GM19395 (cell line): ENCODE measurements at regions not wholly inside any gene's neighbourhood (a gene's known extent, or its start where the extent isn't known, plus 50 kb on each side); places are given as distances from the start of the nearest gene placed in this dataset.
"Not testable (repeated sequence)": the region's sequence is repeated elsewhere in the genome, so short reads cannot be mapped to it uniquely, and the experiment has no call there.

Experiments
- ATAC-seq: cut with Tn5 transposase; IDR thresholded peaks from one replicate; pipeline ENCODE4 v1.9.1; 2021; ENCODE audit warnings: mild to moderate bottlenecking, moderate library complexity; ENCODE audit not compliant: unreplicated experiment

DNA sequence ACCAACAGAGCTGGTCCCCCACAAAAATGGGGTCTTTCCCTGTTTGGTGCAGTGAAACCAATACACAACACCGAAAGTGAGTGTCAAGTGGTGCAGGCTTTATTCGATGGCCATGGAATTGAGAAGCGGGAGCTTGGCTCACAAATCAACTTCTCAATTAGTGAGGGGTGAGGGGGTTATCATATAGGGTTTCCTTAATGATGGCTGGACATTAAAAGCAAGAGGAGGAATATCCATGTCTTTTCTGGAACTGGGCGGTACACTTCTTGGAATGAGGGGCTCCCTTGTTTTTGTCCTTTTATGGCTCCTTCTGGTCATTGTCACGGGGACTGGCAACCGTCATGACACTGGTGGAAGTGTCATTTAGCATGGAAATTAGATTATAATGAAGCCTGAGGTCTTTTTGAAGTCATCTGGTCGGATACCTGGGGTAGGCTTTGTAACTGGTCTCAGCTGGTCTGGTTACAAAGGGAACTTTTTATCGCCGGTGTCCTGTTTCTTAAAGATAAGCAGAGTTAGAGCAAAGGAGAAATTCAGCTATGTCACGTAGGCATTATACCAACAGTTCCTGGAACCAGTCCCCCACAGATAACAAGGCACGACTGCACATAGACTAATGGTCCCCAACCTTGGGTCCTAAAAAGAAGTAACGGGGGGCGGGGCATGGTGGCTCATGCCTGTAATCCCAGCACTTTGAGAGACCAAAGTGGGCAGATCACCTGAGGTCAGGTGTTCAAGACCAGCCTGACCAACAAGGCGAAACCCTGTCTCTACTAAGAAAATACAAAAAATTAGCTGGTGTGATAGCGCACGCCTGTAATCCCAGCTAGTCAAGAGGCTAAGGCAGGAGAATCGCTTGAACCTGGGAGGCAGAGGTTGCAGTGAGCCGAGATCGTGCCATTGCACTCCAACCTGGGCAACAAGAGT, 93.5 kb upstream of the NDUFV2 start:
- ATAC-seq: no peak

DNA sequence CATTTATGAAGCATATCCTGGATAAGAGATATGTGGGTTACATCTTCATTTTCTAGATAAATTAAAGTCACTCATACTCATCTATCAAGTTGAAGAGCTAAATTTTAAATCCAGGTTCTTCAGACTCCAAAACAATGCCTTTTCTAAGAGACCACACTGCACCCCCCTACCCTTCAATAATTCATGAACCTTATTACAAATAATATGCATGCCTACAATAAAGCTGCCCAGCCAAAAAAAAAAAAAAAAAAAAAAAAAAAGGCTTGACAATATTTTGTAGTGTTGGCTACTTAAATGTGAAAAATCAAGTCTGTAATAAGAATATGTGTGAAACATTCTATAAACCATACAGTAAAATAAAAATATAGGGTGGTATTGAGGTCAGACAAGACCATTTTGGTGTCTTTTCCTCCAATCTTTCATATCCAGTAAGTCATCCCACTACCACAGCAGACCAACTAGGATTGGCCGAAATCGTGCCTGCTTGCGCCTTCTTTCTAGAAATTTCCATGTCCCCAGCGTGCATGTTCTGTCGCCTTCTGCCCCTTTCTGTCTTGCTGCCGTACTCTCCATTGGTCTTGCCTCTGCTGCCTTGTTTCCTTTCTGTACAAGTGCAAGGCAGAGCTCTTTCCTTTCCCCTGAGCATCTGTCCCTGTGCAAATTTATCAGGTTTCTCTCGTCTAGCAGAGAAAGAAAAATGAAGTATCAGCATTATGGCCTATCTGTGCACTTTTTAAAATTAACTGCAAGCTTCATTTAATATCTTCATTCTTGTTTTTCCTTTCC, 92.6 kb upstream of the NDUFV2 start:
- ATAC-seq: no peak

DNA sequence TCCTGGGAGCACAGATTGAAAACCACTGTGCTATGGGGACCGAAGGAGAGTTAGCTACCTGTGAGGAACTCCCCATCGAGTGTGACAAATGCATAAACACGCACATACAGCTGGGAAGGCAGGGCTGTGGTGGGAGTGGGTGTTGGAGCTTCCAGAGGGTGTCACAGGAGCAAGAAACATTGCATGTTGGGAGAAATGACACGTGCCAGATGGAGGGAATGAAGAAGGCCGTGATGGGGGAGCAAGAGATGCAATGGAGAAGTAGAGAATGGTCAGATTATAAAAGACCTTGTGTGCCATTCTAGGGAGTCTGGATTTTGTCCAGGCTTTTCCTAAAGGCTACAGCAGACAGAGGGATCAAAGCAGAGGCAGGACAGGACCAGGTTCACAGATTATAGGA, 91.1 kb upstream of the NDUFV2 start:
- ATAC-seq: no peak

DNA sequence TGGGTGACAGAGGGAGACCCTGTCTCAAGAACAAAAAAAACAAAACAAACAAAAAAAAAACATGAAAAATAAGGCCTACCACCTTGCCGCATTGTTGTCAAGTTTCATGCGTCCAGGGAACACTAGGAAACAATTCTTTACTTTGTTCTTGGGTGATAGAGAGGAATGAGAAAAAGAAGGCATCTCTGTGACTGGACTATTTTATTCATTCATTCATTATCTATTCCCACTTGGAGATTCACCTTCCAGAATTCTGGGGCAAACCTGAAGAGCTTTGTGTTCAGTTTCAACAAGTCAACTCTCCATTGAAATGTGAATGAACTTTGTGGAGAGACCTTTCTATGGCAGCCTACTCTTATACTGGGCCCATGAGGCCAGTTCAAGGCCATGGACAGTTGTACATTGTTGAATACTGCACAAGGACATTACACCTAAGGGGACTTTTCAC, 88.5 kb upstream of the NDUFV2 start:
- no peak for ATAC-seq

DNA sequence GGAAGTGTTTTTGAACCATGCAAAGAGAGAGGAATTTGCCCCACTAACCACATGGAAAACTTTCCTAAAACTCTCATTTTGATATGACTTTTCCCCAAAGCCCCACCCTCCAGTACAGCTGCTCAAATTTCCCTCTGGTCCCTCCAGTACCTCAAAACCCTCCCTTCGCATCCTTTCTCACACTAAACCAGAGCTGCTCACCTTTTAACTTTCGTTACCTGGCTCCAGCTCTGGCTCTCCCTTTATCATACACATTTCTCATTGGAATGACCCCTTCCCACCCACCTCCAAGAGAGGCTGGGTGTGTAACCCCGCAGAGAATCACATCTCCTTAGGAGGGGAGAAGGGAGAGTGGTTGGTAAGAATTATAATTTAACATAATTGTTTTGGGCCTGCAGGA, 86.8 kb upstream of the NDUFV2 start:
- no peak for ATAC-seq

DNA sequence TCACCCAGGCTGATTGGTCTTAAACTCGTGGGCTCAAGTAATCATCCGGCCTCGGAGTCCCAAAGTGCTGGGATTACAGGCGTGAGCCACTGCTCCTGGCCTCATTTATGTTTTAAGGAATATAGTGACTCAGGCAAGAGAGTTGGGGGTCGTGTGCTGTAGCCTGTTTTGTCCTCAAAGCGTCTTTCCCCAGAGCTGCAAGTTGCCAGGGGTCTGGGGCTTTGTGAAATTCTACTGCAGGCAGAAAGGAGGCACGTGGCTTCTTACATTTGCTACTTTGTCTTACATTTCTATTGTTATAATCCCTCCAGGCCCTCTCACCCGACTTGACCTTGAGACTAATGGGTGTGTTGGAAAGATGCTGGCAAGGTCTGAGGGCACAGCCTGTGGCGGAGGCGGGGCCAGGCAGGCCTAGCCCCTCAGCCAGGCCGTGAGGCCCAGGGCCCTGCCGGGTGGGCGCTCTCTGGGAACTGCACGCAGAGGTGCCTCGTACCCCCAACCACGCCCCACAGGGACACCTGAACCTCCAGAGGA, 85.8 kb upstream of the NDUFV2 start:
- ATAC-seq: peak; percentile 46

DNA sequence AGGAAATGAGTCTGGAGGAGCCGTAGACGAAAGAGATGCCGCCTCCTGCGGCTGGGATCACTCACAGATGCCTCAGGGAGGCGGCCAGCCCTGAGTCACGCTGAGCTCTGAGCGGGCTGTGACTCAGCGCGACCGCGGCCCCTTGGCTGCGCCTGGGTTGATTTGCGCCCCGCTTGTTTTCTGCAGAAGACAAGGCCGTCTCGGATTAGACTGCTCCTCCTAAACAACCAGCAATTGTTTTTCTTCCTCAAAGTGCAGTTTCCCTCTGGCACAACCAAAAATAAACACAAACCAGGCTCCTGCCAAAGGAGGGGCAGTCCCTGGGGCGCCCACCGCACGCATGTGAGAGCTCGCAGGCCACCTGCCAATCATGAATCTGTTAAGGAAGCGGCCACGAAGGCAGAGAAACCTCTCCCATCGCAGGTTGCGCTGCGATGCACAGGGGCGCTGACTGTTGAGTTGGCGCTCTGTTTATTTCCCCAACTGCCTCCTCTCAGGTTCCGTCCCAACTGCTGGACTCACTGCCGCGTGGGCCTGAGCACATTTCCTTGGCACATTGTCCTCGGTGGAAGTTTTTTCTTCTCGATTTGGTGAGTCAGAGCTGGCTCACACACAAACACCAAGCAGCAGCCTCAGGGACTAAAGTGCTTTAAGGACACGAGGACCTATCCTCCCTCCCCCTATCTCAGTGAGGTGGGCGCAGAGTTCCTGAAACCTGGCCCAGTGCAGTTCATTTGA, 85.2 kb upstream of the NDUFV2 start:
- peak; percentile 86 for ATAC-seq

DNA sequence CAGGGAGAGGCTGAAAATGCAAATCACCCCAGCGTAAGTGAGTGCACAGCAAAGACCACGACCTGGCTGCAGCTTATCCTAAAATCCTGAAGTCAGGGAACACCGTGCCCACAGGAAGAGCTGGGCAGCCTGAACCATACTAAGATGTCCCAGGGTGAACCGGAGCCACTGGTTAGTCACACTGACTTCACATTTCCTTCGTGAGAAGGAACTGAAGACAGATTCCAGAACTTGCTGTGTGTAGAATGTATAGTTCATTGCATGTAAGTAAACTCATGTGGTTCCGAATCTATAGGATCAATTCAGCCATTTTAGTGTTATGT, 84.6 kb upstream of the NDUFV2 start:
- ATAC-seq: no peak

DNA sequence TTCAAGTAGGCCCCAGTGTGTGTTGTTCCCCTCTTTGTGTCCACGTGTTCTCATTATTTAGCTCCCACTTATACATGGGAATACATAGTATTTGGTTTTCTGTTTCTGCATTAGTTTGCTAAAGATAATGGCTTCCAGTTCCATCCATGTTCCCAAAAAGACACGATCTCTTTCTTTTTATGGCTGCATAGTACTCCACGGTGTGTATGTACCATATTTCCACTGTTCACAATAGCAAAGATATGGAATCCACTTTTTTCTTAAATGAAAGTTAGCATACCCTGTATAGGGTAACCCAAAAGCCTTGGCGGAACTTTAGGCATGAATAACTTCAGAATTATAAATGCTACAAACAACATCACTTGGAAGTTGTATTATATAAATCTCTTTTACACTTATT, 83.4 kb upstream of the NDUFV2 start:
- no peak for ATAC-seq

DNA sequence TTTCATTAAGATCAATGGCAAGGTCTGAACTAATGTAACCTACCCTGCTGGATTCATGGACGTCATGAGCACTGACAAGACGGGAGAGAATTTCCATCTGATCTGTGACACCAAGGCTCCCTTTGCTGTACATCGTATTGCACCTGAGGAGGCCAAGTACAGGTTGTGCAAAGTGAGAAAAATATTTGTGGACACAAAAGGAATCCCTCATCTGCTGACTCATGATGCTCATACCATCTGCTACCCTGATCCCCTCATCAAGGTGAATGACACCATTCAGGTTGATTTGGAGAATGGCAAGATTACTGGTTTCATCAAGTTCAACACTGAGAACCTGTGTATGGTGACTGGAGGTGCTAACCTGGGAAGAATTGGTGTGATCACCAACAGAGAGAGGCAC, 82.3 kb upstream of the NDUFV2 start:
- no peak for ATAC-seq

DNA sequence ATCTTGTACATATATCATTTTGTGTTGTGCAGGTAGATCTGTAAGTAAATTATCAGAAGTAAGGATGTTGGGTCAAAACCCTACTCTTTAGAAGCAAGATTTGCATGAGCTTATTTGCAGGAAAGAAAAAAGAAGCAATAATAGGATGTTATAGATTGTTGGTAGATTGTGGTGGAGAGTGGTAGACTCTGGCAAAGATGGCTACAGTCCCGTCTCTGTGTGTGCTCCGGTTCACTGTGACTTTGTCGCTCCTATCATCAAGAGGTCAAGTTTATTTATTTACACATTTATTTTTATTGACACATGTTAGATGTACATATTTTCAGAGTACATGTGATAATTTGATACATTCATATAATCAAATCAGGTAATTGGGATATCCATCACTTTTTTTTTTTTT, 81.0 kb upstream of the NDUFV2 start:
- ATAC-seq: no peak

DNA sequence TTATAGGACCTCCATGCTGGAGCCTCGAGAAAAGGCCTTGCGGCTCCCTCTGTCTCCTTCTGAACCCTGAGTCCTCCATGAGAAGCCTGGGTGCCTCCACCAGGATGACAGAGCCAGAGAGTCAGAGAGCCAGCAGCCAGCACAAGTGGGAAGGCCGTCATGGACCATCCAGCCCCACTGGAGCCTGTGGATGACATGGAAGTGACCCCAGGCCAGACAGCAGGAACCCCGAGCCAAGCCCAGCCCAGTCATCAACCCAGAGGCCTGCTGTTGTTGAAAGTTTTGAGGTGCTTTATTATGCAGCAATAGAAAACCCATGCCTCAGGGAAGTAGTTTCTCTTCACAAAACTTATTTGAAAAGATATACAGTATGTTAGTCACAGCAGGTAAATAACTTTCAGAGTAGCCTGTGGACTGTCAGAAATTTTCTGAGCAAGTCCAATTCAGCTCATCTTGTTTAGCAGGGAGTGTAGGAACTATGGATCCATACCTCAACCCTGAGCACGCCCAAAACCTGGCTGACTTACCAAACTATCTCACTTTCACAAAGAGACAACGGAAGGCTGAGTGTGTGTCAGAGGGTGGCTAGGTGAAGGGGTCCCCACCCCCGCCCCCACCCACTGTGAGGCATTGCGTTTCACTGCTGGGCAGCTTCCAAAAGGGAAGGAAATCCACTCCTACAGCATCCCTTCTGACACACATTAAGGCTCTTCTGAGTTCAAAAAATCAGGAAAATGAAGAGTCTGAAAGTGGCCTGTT, 79.9 kb upstream of the NDUFV2 start:
- no peak for ATAC-seq

DNA sequence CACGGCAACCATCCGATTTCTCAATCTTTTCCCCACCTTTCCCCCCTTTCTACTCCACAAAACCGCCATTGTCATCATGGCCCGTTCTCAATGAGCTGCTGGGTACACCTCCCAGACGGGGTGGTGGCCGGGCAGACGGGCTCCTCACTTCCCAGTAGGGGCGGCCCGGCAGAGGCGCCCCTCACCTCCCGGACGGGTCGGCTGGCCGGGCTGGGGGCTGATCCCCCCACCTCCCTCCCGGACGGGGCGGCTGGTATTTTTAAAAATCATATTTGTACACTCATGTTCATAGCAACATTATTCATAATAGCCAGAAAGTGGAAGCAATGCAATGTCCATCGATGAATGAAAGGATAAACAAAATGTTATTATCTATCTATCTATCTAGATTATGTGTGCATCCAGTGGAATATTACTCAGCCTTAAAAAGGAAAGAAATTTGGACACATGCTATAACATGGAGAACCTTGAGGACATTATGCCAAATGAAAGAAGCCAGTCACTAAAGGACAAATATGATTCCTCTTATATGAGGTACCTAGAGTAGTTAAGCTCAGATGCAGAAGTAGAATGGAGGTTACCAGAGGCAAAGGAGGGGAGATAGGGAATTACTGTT, 78.4 kb upstream of the NDUFV2 start:
- ATAC-seq: not testable (repeated sequence)

DNA sequence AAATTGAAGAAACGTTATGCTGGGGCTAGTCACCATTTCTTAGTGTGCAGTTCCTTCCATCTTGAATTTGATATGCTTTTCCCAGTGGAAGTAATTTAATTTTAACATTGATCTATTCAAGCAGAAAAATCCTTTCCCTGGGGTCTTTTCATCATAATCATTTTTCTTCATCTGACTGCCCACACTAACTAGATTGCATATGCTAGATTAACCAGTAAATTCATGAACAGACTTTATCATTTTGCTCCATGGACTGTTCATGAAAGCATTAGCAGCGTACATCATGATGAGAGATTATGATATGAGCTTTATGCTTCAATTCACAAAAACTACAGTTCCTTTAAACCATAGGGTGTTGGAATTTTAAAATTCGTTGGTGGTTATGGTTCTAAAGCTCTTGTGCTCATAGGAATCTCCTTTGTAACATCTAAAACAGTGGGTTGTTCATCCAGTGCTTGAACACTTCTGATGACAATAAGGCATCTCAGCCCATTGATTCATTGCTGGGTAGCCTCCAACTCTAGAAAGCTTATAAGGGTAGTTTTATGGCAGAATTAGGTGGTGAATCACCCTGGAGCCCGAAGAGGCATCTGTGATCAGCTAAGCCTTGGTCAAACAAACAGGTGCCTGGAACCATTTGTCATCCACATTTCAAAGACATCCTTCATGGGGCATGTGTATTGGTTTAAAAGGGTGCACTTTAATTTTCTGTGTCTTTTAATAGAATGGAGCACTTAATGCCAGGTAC, 77.2 kb upstream of the NDUFV2 start:
- ATAC-seq: no peak

DNA sequence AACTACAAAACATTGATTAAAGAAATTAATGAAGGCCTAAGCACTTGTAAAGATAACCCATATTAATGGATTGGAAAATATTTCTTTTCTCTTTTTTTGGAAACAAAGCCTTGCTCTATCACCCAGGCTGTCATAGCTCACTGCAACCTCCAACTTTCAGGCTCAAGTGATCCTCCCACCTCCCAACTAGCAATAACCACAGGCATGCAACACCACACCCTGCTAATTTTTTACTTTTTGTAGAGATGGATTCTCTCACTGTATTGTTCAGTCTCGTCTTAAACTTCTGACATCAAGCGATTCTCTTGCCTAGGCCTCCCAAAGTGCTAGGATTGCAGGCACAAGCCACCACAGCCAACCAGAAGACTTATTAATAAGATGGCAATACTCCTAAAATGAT, 73.4 kb upstream of the NDUFV2 start:
- no peak for ATAC-seq

DNA sequence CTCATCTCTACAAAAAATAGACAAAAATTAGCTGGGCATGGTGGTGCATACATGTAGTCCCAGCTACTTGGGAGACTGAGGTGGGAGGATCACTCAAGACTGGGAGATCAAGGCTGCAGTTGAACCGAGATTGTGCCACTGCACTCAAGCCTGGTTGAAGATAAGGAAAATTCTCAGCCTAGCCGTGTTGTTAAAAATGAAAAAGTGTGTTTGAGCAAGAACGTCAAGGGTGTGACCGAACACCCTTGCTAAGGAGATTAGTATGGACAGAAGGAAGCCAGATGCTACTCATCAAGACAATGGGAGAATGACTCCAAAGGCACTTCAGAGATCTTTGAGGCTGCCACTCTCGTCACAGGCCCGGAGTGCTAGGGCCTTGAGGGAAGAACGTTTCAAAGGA, 70.0 kb upstream of the NDUFV2 start:
- ATAC-seq: no peak

DNA sequence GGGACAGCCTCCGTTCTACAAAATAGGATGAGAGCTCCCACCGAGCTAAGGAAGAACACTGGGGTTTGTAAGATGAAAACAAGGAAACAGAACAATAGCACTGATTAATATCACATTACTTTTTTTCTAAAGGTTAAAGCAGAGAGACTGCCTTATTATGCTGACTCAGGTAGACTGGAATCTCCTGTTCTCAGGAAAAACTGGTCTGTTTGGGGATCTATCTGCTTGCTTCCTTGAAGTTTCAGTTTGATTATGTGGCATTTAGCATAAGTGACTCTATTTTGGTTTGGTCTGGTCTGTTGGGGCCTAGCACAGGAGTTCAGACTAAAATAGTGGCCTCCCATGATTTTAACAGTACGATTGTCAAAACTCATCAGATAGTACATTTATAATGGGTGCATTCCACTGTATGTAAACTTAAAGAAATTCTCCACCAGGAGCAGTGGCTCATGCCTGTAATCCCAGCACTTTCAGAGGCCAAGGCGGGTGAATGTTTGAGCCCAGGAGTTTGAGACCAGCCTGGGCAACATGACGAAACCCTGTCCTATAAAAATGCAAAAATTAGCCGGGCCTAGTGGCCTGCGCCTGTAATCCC, 64.1 kb upstream of the NDUFV2 start:
- ATAC-seq: no peak

DNA sequence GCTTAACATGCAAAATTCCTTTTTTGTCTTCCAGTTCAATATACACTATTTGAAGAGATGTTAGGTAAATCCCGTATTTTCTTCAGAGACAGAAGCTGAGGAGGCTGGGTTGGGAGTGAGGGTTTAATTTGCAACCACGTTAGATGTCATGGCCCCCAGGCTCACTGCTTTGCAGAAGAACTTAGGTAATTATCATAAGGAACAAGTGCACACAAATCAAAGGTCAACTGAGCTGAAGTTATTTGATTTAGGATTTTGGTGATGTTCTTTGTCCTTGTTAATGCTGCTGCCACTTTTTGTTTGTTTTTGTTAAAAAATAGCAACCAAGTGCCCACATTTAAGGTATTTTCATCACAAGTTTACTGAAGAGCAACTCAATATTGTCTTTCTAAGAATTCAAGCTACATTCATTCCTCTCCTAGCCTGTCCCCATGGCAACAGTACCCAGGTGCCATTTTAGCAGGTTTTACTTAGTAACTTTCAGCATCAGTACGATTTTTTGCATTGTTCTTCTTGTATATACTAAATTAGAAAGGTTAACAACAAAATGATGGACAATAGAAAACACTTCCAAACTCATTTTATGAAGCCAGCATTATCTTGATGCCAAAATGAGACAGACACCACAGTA, 62.9 kb upstream of the NDUFV2 start:
- ATAC-seq: no peak
